Prostate gland (tissue), 2 donors: ENCODE measurements at regions not wholly inside any gene's neighbourhood (a gene's known extent, or its start where the extent isn't known, plus 50 kb on each side); places are given as distances from the start of the nearest gene placed in this dataset.
"Not testable (repeated sequence)": the region's sequence is repeated elsewhere in the genome, so short reads cannot be mapped to it uniquely, and the experiment has no call there.

ENCODE experiments used
- CTCF ChIP-seq, 4 experiments: fragments of 200-600 bp in 2 of 4; fragments of 450-650 bp in 2 of 4; sonication (generic) in 2 of 4; IDR thresholded peaks; 1 replicate in 3 of 4; 2 replicates in 1 of 4; pipeline ENCODE4 v1.5.1; 2016 to 2019; ENCODE audit warnings: antibody characterized with exemption in 4 of 4, mild to moderate bottlenecking in 2 of 4, moderate library complexity in 2 of 4
- POLR2A ChIP-seq: fragments of 450-650 bp; IDR thresholded peaks from one replicate; pipeline ENCODE4 v1.6.1; 2016; ENCODE audit warnings: antibody characterized with exemption, mild to moderate bottlenecking
- POLR2AphosphoS5 ChIP-seq: sonication (generic); formaldehyde crosslinking; IDR thresholded peaks from one replicate; pipeline ENCODE4 v1.6.1; 2017; ENCODE audit warnings: antibody characterized with exemption

- TF ChIP-seq CTCF (IDR thresholded peaks at IDR 0.05); POLR2AphosphoS5; POLR2A: not testable (repeated sequence)
These were observed 199.7 kb upstream of the WSB1 start for GRCh38 chr17:27094179-27094578.
